GM18858 (cell line): ENCODE measurements at regions not wholly inside any gene's neighbourhood (a gene's known extent, or its start where the extent isn't known, plus 50 kb on each side); places are given as distances from the start of the nearest gene placed in this dataset.
"Not testable (repeated sequence)": the region's sequence is repeated elsewhere in the genome, so short reads cannot be mapped to it uniquely, and the experiment has no call there.

Experiments
- ATAC-seq: cut with Tn5 transposase; IDR thresholded peaks from one replicate; pipeline ENCODE4 v1.9.1; 2021; ENCODE audit not compliant: unreplicated experiment

DNA sequence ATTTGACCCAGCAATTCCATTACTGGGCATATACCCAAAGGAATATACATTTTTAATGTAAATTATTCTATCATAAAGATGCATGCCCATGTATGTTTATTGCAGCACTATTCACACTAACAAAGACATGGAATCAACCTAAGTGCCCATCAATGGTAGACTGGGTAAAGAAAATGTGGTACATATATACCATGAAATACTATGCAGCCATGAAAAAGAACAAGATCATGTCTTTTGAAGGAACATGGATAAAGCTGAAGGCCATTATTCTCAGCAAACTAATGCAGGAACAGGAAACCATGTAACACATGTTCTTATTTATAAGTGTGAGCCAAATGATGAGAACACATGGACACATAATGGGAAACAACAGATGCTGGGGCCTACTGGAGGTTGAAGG lies 603.0 kb upstream of the MARCKS start:
- not testable (repeated sequence) for ATAC-seq

DNA sequence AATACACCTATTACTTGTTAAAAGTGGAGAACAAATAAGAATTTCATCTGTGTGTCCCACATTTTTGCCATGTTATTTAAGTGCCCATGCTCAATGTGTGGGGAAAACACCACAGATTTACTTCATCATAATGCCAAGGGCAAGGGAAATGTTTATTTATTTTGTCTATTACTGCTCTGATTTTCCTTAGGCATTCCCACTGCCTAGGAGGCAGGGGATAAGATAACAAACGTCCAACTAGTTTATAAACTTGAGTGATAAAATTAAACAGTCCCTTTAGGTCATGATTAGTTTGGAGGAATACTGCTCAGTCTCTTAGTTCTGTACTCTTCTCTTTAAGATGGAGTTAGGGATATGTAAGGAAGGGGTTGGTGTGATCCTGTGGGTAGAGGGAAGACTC lies 598.4 kb upstream of the MARCKS start:
- ATAC-seq: no peak

DNA sequence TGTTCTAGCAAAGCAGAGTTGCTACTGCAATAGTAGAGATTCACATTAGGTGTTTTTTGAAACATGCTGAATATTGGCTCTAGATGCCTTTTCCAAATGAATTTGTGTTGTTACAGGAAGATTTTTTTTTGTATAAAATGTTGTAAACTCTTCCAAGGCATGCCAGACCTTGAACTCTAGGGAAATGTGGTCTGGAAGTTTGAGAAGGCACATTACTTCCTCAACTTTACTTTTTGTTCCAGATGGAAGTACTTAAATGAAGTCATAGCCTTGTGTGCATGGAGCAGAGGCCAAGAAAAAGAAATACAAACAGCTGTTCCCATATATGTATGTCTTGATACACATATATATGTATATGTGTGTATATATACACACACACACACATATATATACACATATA lies 585.7 kb upstream of the MARCKS start:
- no peak for ATAC-seq

DNA sequence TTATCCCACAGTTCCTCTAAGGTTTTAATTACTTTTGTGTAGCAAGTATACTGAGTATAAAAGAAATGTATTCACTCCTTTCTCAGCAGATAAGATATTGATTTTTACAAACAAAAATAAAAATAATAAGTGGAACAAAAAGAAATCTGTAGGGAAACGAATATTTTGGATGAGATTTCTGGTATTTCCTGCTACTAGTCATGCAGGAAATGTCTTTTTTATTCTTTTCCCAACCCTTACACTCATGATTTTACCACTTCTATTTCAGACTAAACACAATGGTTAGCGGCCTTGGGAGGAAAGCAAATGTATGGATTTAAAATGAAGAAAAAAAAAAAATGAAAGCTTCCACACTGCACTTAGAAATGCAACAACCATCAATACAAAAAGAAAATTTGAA lies 580.5 kb upstream of the MARCKS start:
- ATAC-seq: no peak

DNA sequence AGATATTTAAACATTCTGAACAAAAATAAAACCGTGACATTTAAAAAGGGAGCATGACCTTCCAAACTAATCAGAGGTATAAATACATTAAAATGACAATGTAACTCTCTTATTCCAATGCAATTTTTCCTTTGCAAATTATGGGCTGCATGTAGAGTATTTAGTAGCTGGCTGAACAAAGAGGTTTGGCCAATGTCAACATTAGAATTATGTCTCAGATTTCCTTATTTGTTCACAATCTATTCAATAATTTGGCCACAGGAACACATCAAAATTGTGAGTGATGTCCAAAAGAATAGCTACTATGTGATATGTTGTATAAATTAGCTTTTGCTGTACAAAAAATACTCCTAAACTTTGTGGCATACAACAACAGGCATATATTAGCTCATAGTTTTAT lies 580.0 kb upstream of the MARCKS start:
- ATAC-seq: no peak

DNA sequence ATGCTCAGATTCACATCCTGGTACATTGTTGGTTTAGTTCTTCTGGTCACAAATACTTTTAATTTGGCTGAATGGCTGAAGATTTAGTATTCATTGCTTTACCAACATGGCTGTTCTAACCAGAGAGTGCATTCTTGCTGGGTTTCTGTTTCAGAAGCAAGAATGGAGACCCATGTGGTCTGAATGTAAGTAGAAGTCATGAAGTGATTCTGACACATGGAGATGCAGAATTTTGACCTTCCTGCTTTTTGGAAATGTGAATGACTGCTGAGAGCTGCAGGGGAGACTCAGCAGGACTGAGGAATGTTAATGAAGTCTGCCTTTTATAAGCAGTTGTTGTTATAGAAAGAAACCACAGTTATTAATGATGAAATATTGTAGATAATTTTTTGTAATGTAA lies 576.1 kb upstream of the MARCKS start:
- ATAC-seq: no peak

DNA sequence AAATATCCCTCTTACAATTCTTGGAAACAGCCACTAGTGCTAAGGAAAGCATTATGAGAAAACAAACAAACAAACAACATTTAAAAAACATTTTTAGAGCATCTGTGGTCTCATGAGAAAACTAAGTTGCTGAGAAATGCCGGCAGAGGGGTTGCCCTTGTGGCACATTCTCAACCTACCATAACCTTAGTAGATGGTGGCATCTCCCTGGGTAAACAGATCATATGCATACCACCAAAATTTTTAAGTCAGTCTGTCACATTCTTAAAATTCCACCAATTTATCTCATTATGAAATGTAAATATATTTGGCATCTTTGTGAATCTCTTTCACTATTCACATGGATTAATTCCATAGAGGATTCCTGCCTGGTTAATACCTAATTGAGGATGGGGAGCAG lies 575.7 kb upstream of the MARCKS start:
- ATAC-seq: no peak

DNA sequence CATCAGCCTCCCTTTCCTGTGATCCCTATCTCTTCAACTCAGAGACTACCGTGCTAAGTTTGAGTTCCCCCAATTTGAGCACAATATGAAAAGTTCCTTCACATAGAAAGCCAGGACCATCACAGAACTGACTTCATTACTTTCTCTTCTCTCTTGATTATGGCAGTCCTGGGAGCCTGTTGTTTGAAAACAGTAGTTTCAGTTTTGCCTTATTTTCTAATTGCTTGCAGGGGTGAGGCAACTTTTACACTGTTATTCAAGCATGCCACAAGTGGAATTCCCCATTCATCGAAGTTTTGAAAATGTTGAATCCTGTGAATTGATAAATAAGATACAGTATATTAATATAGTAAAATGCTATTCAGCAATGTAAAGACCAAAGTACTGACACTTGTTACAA lies 569.7 kb upstream of the MARCKS start:
- ATAC-seq: peak; percentile 79

DNA sequence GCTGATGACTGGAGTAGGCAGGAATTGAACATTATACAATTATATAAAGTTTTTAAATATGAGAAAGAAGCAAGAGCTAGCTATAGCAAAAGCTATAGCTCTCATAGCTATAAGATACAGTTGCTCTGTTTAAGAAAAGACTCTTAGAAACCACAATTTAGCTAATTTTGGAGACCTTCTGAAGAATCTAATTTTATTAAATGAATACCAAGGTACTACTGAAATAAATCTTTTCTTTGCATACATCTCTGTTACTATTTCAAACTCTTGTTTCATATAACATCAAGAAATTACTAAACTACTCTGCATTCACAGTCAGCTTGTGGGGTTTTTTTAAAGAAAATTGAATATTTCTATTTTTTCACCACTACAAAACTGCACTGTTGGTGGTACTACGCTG lies 568.7 kb upstream of the MARCKS start:
- no peak for ATAC-seq

DNA sequence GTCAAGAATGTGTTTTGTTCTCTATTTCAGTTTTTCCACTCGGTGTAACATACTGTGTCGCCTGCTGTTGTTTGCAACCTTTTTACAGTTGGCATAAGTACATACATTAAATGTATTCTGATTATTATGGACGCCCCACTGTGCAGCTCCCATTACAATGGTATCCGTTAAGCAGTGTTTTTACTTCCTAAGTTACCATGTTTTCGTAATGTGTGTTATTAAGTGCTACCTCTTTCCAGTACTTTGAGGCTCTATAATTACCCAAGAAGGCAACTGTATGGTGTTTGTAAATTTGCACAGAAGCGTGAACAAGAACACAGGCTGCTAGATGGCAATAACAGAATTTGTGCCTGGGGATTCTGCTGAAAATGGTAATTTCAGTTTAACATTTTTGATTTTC lies 568.0 kb upstream of the MARCKS start:
- ATAC-seq: no peak

DNA sequence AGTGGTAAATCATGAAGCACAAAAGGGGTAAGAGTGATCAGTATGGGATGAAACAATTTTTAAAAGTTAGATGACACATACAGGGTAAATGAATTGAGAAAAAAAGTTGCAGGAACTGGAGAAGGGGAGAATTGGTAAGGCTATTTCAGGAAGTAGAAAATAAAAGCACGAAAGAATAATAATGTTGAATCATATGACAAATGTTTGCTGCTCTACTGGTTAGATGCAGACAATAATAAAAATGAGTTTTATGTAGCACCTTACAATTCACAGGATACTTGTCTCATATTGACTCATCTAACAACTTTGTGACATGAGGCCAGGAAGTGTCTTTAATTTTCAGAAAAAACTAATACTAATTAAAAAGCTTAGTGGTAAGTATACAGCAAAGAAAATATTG lies 566.5 kb upstream of the MARCKS start:
- ATAC-seq: no peak

DNA sequence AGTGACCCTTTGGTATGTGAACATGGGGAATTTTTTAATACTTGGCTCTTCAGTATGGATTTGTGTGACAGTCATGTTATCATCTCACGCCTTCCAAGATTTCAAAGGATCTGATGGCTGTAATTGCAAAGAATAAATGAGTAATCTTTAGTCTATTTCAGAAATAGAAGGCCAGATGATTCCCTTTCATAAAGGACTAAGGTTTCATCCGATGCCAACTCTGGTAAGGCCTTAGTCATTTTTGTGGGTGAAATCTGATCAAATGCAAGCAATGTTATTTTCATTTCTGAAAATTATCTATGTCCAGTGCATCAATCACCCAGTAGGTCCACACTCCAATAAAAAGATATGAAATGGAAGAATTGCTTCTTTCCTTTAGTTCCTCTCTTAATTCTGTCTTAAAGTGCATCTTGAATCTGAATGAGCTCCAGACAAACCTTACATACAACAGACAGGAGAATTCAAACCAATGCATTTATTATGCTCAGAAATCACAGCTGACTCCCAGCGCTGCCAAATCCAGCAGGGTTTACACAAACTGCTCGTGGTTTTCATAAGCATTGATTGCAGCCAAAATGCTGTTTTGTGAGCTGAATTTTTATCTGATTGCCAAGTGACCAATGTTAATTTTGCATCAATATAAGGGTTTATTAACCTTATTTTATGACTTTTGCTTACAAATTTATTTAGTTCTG lies 565.2 kb upstream of the MARCKS start:
- ATAC-seq: no peak

DNA sequence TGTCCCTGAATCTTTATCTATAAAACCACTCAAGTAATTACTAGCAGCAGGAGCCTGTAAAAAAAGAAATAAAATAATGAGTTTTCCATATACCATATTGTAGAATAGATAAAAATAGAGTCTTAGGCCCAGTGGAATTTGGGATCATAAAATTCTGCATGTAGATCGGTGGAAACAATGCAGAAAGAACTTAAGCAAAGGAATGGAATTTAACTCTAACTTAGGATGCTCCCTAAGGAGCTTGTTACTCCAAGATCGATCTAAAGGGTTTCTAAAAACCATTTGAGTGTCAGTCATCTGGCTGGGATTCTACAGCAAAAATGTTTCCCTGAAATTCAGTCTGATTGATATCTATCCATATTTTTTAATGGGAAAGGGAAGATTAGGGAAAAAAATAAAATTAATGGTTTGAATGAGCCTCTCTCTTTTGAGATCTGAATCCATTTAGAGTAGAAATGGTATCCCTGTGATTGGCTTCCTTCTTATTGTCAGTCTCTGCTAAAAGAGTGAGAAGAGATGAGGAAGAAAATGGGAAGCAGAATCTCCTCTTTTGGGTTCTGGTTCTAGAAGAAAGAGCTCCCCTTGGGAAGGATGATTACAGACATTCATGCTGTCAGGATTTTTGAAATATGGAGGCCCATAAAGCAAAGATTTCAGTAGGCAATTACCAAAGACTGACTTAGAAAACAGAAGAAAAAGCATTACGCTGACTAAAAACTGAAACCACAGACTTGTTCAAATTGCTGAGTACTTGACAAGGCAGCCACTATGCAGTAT lies 564.3 kb upstream of the MARCKS start:
- peak; percentile 92 for ATAC-seq

DNA sequence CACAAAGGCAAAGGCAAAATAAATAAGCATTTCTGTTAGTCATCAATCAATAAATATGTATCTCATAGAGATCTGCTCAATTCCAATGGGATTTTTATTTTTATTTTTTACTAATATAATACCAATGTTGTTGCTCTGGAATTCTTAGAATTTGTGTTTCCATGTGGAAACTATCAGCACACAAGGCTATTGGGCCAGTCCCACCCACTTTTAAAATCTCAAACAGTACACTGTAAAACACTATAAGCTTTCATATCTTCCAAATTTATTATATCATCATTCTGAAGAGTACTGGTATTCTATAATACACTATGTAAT lies 563.8 kb upstream of the MARCKS start:
- no peak for ATAC-seq

DNA sequence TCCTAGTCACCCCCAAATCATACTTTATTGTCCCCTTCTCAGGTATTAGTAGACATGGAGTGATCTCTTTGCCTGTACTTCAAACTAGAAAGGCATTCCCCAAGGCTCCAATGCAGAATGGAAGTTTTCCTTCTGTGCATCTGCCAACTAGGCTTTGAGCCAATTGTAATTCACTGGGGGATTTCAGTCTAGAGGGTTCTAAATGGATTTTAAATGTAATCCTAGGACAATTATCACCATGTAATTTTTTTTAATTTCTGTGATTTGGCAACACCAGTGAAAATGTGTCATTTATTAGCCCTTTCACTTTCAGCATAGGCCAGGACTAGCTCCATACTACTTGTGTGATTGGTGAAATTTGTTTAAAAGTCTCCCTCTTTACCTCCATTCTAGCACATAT lies 557.6 kb upstream of the MARCKS start:
- no peak for ATAC-seq

DNA sequence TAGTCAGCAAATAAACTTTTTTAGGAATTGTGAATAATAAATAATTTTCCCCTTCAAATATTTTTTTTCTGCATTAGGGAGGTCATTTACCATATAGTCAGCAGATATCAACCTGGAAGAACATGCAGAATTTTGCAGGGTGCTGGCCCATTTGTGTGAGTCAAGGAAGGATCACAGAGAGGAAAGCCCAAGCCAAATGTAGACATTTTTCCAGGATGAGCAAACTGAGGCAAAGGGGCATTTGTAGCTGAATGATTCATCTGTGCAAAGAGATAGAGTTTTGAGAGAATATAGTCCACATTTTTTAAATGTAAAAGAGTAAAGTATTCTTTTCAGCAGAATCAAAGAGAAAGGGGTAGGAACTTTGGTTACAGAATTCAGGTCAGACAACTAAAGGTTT lies 555.5 kb upstream of the MARCKS start:
- no peak for ATAC-seq

DNA sequence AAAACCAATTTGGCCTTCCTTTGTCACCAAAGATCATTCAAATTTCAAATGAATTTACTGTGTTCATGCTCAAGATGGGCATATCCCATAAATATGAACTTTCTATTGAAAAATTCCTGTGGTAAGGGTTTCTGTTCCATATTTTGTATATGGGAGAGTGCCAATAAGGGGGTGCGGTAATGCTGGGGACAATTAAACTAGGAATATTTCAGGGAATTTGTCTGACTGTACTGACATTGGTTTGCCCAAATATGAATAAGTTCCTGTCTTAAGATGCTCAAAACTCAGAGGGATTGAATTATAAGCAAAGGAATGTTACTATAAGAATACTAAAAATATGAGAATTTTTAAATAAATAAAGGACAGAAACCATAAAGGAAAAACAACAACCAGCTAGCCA lies 553.0 kb upstream of the MARCKS start:
- ATAC-seq: no peak

DNA sequence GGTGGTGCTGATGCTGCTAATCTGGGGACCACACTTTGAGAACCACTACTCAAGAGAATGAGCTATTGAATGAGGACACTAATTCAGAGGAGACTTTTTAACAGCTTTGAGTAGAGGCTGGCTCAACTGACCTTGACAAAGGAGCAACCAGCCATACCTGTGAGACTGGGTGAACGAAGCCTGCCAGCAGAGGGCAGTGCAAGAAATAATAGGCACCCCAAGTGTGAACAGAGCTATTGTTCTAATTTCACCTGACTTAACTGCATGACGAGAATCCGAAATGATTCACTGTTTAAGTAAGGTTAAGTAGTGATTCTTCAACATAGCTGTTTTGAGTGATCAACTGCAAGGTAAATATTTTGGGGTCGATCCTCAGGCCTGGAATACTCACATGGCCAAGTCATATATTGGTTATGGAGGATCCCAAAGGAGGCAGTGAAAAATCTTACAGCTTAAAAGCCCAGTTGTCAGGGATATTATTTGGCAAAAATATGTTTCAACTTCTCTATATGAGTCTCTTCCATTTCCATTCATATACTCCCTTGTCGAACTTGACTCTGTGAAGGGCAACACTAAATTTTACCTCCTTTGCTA lies 550.5 kb upstream of the MARCKS start:
- peak; percentile 85 for ATAC-seq

DNA sequence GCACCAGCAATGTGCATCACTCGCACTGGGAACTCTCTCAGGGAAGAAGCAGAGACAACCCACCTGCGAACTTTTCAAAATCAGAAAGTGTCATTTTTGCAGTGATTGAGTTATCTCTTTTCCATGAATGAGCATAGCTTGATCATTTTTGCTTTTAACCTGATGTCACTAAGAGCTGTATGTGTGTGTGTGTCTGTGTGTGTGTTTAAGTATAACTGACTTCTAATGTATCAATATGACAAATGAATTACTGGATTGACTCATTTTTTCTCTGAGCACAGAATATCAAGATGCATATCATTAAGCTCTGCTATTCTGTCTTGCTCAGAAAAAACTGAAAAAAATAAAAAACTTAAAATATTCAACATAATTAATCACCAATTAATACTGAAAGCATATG lies 548.9 kb upstream of the MARCKS start:
- no peak for ATAC-seq

DNA sequence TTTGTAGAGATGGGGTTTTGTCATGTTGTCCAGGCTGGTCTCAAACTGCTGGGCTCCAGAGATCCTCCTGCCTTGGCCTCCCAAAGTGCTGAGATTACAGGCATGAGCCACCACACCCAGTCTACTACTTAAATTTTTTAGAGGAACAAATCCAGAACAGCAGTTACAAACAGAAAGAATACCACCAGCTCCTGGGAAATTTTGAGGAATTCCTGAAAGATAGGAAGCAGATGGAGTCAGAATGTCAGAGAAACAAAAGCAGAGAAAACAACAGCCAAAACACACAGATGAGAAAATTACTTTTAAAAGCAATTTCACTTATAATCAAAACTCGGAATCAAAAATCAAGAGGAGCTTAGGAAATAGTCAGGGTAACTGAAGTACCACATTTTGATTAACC lies 543.3 kb upstream of the MARCKS start:
- ATAC-seq: no peak

DNA sequence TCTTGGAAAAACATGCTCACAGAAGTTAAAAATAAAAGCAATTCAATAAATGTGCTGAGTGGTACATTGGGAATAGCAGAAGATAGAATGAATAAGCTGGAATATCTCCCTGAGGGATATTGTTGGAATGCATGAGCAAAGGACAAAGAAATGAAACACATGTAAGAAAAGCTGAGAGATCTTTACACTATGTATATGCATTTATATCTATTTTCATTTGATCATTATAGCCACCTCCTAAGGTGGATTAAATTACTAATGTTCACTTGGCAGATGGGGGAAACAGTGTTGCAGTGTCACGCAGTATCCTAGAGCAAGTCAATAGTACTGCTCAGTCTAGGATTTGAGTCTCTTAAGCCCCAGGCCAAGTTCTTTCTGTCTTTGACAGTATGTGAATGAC lies 542.0 kb upstream of the MARCKS start:
- ATAC-seq: no peak

DNA sequence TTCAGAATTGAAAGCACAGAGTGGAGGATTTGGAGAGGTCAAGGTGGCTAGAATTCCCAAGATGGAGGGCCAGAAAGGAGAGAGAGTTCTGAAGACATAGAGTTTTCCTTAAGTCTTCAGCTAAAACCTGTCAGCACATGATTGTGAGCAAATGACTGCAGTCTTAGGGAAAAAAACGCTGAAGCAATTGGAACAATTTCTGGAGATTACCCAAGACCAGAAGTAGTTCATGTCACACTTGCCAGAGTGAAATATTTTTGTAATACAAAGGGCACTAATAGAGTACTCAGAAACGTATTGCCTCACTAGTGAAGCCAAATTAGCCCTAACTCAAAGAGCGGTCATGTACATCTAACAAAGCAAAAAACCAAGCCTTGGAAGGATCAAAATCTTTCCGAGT lies 541.3 kb upstream of the MARCKS start:
- ATAC-seq: no peak

DNA sequence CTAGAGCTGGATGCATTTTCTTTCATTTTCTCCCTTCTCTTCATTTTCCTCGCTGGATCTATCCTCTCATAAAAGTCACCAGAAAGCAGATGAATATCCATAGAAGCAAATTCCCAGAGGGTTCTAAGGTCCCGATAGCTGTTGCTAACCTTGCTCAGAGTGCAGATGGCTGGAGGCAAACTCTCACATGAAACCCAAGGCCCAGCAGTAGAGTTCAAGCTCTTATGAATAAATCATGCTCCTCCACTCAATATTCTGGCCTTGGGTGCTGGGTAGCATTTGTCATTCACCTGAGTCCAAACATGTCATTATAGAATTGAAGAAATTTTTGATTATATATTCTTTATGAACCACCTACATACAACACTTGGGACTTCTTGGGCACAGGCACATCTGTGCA lies 539.7 kb upstream of the MARCKS start:
- no peak for ATAC-seq
